NCI-H2227 (cell line): ENCODE measurements at regions not wholly inside any gene's neighbourhood (a gene's known extent, or its start where the extent isn't known, plus 50 kb on each side); places are given as distances from the start of the nearest gene placed in this dataset.
A peak's percentile ranks its signal among the peaks of the same experiment; 100 is the strongest.

Experiments used
- DNase-seq: peaks from one replicate; lab custom pipeline; 2025; ENCODE audit not compliant: unreplicated experiment; lab: John Stamatoyannopoulos, UW

GRCh38 chr18:57202881-57203280, 56.0 kb downstream of the BOD1L2 start:
- no peak for DNase-seq

- DNase-seq: no peak
Measured at GRCh38 chr18:57205641-57206040, 58.8 kb downstream of the BOD1L2 start.

- no peak for DNase-seq
Measured at GRCh38 chr18:57207124-57207916, 60.4 kb downstream of the BOD1L2 start.

GRCh38 chr18:57208047-57208446, 61.2 kb downstream of the BOD1L2 start:
- DNase-seq: no peak

- DNase-seq: no peak
Measured at GRCh38 chr18:57209713-57210106, 62.8 kb downstream of the BOD1L2 start.

GRCh38 chr18:57210107-57210715, 63.3 kb downstream of the BOD1L2 start:
- peak; percentile 74 for DNase-seq

- no peak for DNase-seq
Measured at GRCh38 chr18:57210716-57211411, 64.0 kb downstream of the BOD1L2 start.

- no peak for DNase-seq
Measured at GRCh38 chr18:57211412-57211750, 64.5 kb downstream of the BOD1L2 start.

GRCh38 chr18:57211776-57212175, 64.9 kb downstream of the BOD1L2 start:
- DNase-seq: no peak

GRCh38 chr18:57212678-57213077, 65.8 kb downstream of the BOD1L2 start:
- DNase-seq: no peak

GRCh38 chr18:57214976-57215375, 68.1 kb downstream of the BOD1L2 start:
- no peak for DNase-seq

- DNase-seq: no peak
Measured at GRCh38 chr18:57218281-57218680, 71.4 kb downstream of the BOD1L2 start.

- no peak for DNase-seq
Measured at GRCh38 chr18:57219964-57220363, 73.1 kb downstream of the BOD1L2 start.

- peak; percentile 17 for DNase-seq
Measured at GRCh38 chr18:57220480-57220879, 73.6 kb downstream of the BOD1L2 start.

- DNase-seq: no peak
Measured at GRCh38 chr18:57220930-57221483, 74.1 kb downstream of the BOD1L2 start.

- DNase-seq: no peak
Measured at GRCh38 chr18:57223144-57223870, 76.4 kb downstream of the BOD1L2 start.

GRCh38 chr18:57230861-57231585, 84.1 kb downstream of the BOD1L2 start:
- DNase-seq: no peak

- DNase-seq: no peak
Measured at GRCh38 chr18:57231864-57232263, 85.0 kb downstream of the BOD1L2 start.

GRCh38 chr18:57234346-57234745, 87.5 kb downstream of the BOD1L2 start:
- DNase-seq: no peak

GRCh38 chr18:57241869-57242268, 95.0 kb downstream of the BOD1L2 start:
- DNase-seq: no peak

- no peak for DNase-seq
Measured at GRCh38 chr18:57242285-57242684, 95.4 kb downstream of the BOD1L2 start.
